ENCODE measurements at regions not wholly inside any gene's neighbourhood (a gene's known extent, or its start where the extent isn't known, plus 50 kb on each side); places are given as distances from the start of the nearest gene placed in this dataset.

GRCh38 chr9:102209176-102209575, 470.7 kb upstream of the GRIN3A start:
- Histone ChIP-seq H3K27ac (replicated peaks in 1 of 4) (no peak overlapping the region), H3K9me3 (no peaks in the 10 kb centered on the region), H3K4me3 (no peak overlapping the region), H3K27me3 (no peaks in the 10 kb centered on the region), H3K36me3 (no peaks in the 10 kb centered on the region), H3K4me1 (no peaks in the 10 kb centered on the region)
- WGBS: 36% methylated on average over 3 of the region's 3 CpGs
- TF ChIP-seq POLR2A (IDR thresholded peaks at IDR 0.05; ENCODE audit: low read depth) (no peak), POLR2AphosphoS5 (IDR thresholded peaks at IDR 0.05) (no peak), EP300 (IDR thresholded peaks at IDR 0.05) (no peak)
- TF ChIP-seq, protein P1, sequence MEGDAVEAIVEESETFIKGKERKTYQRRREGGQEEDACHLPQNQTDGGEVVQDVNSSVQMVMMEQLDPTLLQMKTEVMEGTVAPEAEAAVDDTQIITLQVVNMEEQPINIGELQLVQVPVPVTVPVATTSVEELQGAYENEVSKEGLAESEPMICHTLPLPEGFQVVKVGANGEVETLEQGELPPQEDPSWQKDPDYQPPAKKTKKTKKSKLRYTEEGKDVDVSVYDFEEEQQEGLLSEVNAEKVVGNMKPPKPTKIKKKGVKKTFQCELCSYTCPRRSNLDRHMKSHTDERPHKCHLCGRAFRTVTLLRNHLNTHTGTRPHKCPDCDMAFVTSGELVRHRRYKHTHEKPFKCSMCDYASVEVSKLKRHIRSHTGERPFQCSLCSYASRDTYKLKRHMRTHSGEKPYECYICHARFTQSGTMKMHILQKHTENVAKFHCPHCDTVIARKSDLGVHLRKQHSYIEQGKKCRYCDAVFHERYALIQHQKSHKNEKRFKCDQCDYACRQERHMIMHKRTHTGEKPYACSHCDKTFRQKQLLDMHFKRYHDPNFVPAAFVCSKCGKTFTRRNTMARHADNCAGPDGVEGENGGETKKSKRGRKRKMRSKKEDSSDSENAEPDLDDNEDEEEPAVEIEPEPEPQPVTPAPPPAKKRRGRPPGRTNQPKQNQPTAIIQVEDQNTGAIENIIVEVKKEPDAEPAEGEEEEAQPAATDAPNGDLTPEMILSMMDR (IDR thresholded peaks at IDR 0.05): no peak
- DNase-seq (ENCODE audit: extremely low spot score): no peak
- intact Hi-C loops (cut with DNase I): no loop called here

DNA sequence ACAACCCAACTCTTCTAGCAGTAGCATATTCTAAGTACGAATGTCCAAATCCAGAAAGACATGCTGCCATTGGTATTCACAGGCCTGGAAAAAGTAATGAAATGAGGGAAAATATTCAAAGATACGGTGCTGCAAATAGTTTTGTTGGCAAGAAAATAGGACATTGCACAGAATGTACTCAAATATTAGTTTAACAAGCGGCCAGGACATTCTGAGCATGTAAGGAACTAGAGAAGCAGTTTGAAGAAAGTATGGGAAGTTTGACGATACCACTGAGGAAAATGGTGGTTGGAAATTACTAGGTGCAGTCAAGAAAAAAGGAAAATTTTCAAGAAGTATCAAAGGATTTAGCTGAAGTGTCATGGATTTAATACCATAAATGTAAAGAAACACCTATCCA, 468.0 kb upstream of the GRIN3A start:
- intact Hi-C loops (cut with DNase I): no loop called here
- TF ChIP-seq, protein P1 (IDR thresholded peaks at IDR 0.05): no peak
- TF ChIP-seq EP300 (IDR thresholded peaks at IDR 0.05) (no peak), POLR2A (IDR thresholded peaks at IDR 0.05; ENCODE audit: low read depth) (no peak), POLR2AphosphoS5 (IDR thresholded peaks at IDR 0.05) (no peak)

DNA sequence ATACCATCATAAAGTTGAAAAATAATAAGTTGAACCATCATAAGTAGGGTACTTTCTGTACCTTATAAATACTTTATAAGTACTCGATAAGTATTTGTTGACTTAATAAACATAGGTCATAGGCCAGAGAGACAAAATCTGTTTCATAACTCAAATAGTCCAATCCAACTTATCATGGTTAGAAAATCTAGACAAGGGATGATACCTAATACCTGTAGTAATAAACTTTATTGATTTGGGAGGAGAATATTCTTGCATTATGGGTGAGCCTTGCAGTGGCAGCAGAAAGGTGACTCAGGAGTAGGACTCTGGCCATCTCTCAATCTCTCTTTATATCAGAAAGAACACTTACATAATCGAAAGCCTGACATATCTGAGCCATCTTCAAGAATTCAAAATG, 466.8 kb upstream of the GRIN3A start:
- intact Hi-C loops (cut with DNase I): no loop called here

More for the DNA sequence above, 468.0 kb upstream of the GRIN3A start:
- no peak for DNase-seq (ENCODE audit: extremely low spot score)
- no peaks in the 10 kb centered on the region for H3K9me3 ChIP-seq
- H3K27me3 ChIP-seq: no peaks in the 10 kb centered on the region
- no peak overlapping the region for H3K4me3 ChIP-seq
- H3K4me1 ChIP-seq: no peaks in the 10 kb centered on the region
- no peaks in the 10 kb centered on the region for H3K36me3 ChIP-seq
- WGBS: 84% methylated on average over 4 of the region's 4 CpGs
- no peak overlapping the region for H3K27ac ChIP-seq (replicated peaks in 1 of 4)

DNA sequence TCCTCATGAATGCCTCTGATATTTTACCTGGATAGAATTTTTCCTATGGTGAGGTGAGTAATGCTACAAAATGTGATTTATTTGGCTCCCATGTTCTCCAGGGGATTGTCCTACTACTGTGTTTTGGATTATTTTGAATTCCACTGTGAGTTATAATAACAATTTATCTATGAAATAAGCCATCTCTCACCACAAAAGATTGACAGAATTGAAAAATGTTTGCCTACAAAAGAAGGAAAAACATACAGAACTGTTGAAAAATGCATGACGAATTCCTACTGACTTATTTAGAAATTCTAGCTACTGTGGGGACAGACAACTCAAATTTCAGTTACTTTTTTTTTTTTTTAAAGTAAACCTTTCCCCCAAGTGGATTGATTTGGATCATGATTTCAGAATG, 463.7 kb upstream of the GRIN3A start:
- intact Hi-C loops (cut with DNase I): no loop called here
- 51% methylated on average over 1 of the region's 1 CpG for WGBS
- H3K9me3 ChIP-seq: no peaks in the 10 kb centered on the region
- no peak overlapping the region for H3K4me3 ChIP-seq
- H3K4me1 ChIP-seq: no peaks in the 10 kb centered on the region
- H3K36me3 ChIP-seq: no peaks in the 10 kb centered on the region
- DNase-seq (ENCODE audit: extremely low spot score): no peak
- TF ChIP-seq EP300 (IDR thresholded peaks at IDR 0.05): no peak
- TF ChIP-seq, protein P1 (IDR thresholded peaks at IDR 0.05): no peak
- no peak for TF ChIP-seq POLR2AphosphoS5 (IDR thresholded peaks at IDR 0.05)
- no peak for TF ChIP-seq POLR2A (IDR thresholded peaks at IDR 0.05; ENCODE audit: low read depth)
- H3K27ac ChIP-seq (replicated peaks in 1 of 4): no peak overlapping the region
- no peaks in the 10 kb centered on the region for H3K27me3 ChIP-seq

More for the DNA sequence above, 466.8 kb upstream of the GRIN3A start:
- Histone ChIP-seq H3K36me3 (no peaks in the 10 kb centered on the region), H3K27me3 (no peaks in the 10 kb centered on the region), H3K4me3 (no peak overlapping the region), H3K4me1 (no peaks in the 10 kb centered on the region), H3K27ac (replicated peaks in 1 of 4) (no peak overlapping the region), H3K9me3 (no peaks in the 10 kb centered on the region)
- TF ChIP-seq POLR2A (IDR thresholded peaks at IDR 0.05; ENCODE audit: low read depth) (no peak), EP300 (IDR thresholded peaks at IDR 0.05) (no peak), POLR2AphosphoS5 (IDR thresholded peaks at IDR 0.05) (no peak)
- TF ChIP-seq, protein P1 (IDR thresholded peaks at IDR 0.05): no peak
- DNase-seq (ENCODE audit: extremely low spot score): no peak
- 84% methylated on average over 2 of the region's 2 CpGs for WGBS

DNA sequence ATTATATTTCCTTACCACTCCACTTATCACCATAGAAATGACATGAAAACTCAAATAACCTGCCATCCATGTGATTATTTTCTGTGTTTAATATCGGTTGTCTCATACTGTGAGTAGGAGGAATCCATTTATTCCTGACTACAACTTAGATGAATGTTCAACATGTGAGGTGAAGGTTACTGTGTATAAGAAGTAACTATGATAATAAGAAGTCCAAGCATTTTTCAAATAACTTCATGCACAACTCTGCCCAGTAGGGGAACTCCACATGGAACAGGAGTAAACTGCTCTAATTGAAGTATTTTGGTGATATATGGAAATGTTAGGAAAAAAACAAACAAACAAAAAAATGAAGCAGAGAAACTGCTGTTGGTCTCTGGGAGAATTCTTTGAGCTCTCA, 447.5 kb upstream of the GRIN3A start:
- H3K27me3 ChIP-seq: no peaks in the 10 kb centered on the region
- no peak for DNase-seq (ENCODE audit: extremely low spot score)
- intact Hi-C loops (cut with DNase I): no loop called here
- H3K4me1 ChIP-seq: peaks cover 0 to 4% (median 0%) of the 10 kb centered on the region in 4 donors
- no peak for TF ChIP-seq EP300 (IDR thresholded peaks at IDR 0.05)
- TF ChIP-seq POLR2AphosphoS5 (IDR thresholded peaks at IDR 0.05): no peak
- TF ChIP-seq, protein P1 (IDR thresholded peaks at IDR 0.05): no peak
- no peak for TF ChIP-seq POLR2A (IDR thresholded peaks at IDR 0.05; ENCODE audit: low read depth)
- H3K9me3 ChIP-seq: peaks cover 0 to 5% (median 0%) of the 10 kb centered on the region in 4 donors
- H3K36me3 ChIP-seq: no peaks in the 10 kb centered on the region
- H3K4me3 ChIP-seq: no peak overlapping the region
- WGBS: 41% methylated on average over 1 of the region's 1 CpG
- H3K27ac ChIP-seq (replicated peaks in 1 of 4): no peak overlapping the region

All from esophagus muscularis mucosa (tissue), 4 donors.